ENCODE measurements at regions not wholly inside any gene's neighbourhood (a gene's known extent, or its start where the extent isn't known, plus 50 kb on each side); places are given as distances from the start of the nearest gene placed in this dataset.

GRCh38 chr2:344811-345210, 56.9 kb upstream of the ALKAL2 start:
- Histone ChIP-seq H2AFZ (ENCODE audit: low read depth, low read length) (no peak overlapping the region), H3K36me3 (replicated peaks; ENCODE audit: low read depth, low read length) (no peaks in the 10 kb centered on the region), H3K9me3 (ENCODE audit: insufficient read depth, low read length) (no peaks in the 10 kb centered on the region), H4K20me1 (ENCODE audit: insufficient read depth, low read length) (no peaks in the 10 kb centered on the region), H3K4me3 (ENCODE audit: low read length) (no peak overlapping the region), H3K9ac (ENCODE audit: low read length) (no peak overlapping the region), H3K4me1 (ENCODE audit: low read length) (no peaks in the 10 kb centered on the region), H3K4me2 (ENCODE audit: low read length) (no peak overlapping the region), H3K27ac (ENCODE audit: low read length) (no peak overlapping the region), H3K79me2 (ENCODE audit: low read length) (no peaks in the 10 kb centered on the region), H3K27me3 (ENCODE audit: low read depth, low read length) (no peaks in the 10 kb centered on the region)
- TF ChIP-seq EZH2phosphoT487 (IDR thresholded peaks at IDR 0.05; ENCODE audit: low read depth) (no peak), CTCF (IDR thresholded peaks at IDR 0.05; ENCODE audit: low read depth, low read length) (no peak)

GRCh38 chr2:343355-343754, 55.5 kb upstream of the ALKAL2 start:
- H3K27ac ChIP-seq (ENCODE audit: low read length): no peak overlapping the region

GRCh38 chr2:341912-342311, 54.0 kb upstream of the ALKAL2 start:
- Histone ChIP-seq H3K9me3 (ENCODE audit: insufficient read depth, low read length) (no peaks in the 10 kb centered on the region), H2AFZ (ENCODE audit: low read depth, low read length) (no peak overlapping the region), H3K27me3 (ENCODE audit: low read depth, low read length) (no peaks in the 10 kb centered on the region), H3K79me2 (ENCODE audit: low read length) (no peaks in the 10 kb centered on the region), H3K9ac (ENCODE audit: low read length) (no peak overlapping the region), H3K27ac (ENCODE audit: low read length) (no peak overlapping the region), H3K36me3 (replicated peaks; ENCODE audit: low read depth, low read length) (no peaks in the 10 kb centered on the region), H3K4me3 (ENCODE audit: low read length) (no peak overlapping the region), H4K20me1 (ENCODE audit: insufficient read depth, low read length) (no peaks in the 10 kb centered on the region), H3K4me2 (ENCODE audit: low read length) (no peak overlapping the region), H3K4me1 (ENCODE audit: low read length) (no peaks in the 10 kb centered on the region)
- TF ChIP-seq EZH2phosphoT487 (IDR thresholded peaks at IDR 0.05; ENCODE audit: low read depth) (no peak), CTCF (IDR thresholded peaks at IDR 0.05; ENCODE audit: low read depth, low read length) (no peak)

More at GRCh38 chr2:343355-343754, 55.5 kb upstream of the ALKAL2 start:
- no peak overlapping the region for H3K4me2 ChIP-seq (ENCODE audit: low read length)
- no peaks in the 10 kb centered on the region for H3K9me3 ChIP-seq (ENCODE audit: insufficient read depth, low read length)
- no peaks in the 10 kb centered on the region for H3K79me2 ChIP-seq (ENCODE audit: low read length)
- no peak overlapping the region for H2AFZ ChIP-seq (ENCODE audit: low read depth, low read length)
- TF ChIP-seq EZH2phosphoT487 (IDR thresholded peaks at IDR 0.05; ENCODE audit: low read depth): no peak
- TF ChIP-seq CTCF (IDR thresholded peaks at IDR 0.05; ENCODE audit: low read depth, low read length): no peak
- no peaks in the 10 kb centered on the region for H4K20me1 ChIP-seq (ENCODE audit: insufficient read depth, low read length)
- H3K4me3 ChIP-seq (ENCODE audit: low read length): no peak overlapping the region
- H3K4me1 ChIP-seq (ENCODE audit: low read length): no peaks in the 10 kb centered on the region
- no peaks in the 10 kb centered on the region for H3K36me3 ChIP-seq (replicated peaks; ENCODE audit: low read depth, low read length)
- no peak overlapping the region for H3K9ac ChIP-seq (ENCODE audit: low read length)
- no peaks in the 10 kb centered on the region for H3K27me3 ChIP-seq (ENCODE audit: low read depth, low read length)

DNA sequence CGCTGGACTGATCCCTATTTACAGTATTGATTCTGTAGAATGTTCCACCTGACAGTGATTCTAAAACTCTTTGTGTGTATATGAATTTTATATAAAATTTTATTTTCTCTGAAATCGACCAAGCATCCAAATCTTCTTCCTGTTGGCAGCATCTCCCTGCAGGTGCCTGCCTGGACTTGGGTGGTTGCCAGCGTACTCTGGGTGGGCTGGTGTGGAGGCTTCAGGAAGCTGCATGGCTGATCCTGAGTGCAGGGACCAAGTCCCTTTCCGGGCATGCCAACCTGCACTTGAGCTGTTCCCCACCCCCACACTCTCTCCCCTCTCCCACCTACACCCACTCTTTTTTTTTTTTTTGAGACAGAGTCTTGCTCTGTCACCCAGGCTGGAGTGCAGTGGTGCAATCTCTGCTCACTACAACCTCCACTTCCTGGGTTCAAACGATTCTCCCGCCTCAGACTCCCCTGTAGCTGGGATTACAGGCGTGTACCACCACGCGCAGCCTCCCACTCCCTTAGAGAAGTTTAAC, 53.2 kb upstream of the ALKAL2 start:
- no peak for TF ChIP-seq CTCF (IDR thresholded peaks at IDR 0.05; ENCODE audit: low read depth, low read length)
- TF ChIP-seq EZH2phosphoT487 (IDR thresholded peaks at IDR 0.05; ENCODE audit: low read depth): no peak
- Histone ChIP-seq H3K4me1 (ENCODE audit: low read length) (no peaks in the 10 kb centered on the region), H4K20me1 (ENCODE audit: insufficient read depth, low read length) (no peaks in the 10 kb centered on the region), H3K9ac (ENCODE audit: low read length) (no peak overlapping the region), H3K27ac (ENCODE audit: low read length) (no peak overlapping the region), H3K9me3 (ENCODE audit: insufficient read depth, low read length) (no peaks in the 10 kb centered on the region), H3K27me3 (ENCODE audit: low read depth, low read length) (no peaks in the 10 kb centered on the region), H3K79me2 (ENCODE audit: low read length) (no peaks in the 10 kb centered on the region), H3K36me3 (replicated peaks; ENCODE audit: low read depth, low read length) (no peaks in the 10 kb centered on the region), H3K4me2 (ENCODE audit: low read length) (no peak overlapping the region), H2AFZ (ENCODE audit: low read depth, low read length) (no peak overlapping the region), H3K4me3 (ENCODE audit: low read length) (no peak overlapping the region)

All from OCI-LY3 (cell line).